Esophagus (tissue), 2 donors: ENCODE measurements at regions not wholly inside any gene's neighbourhood (a gene's known extent, or its start where the extent isn't known, plus 50 kb on each side); places are given as distances from the start of the nearest gene placed in this dataset.
A peak's percentile ranks its signal among the peaks of the same experiment; 100 is the strongest.
"Not testable (repeated sequence)": the region's sequence is repeated elsewhere in the genome, so short reads cannot be mapped to it uniquely, and the experiment has no call there.

Experiments
- H3K27ac ChIP-seq, 2 donors: one replicate each; pipeline ENCODE4 v1.5.1; 2013; ENCODE audit warnings: low read depth in 2 of 2, mild to moderate bottlenecking in 2 of 2, inconsistent platforms in 1 of 2, low read length in 1 of 2, moderate library complexity in 1 of 2
- H3K27me3 ChIP-seq, 2 donors: one replicate each; pipeline ENCODE4 v1.6.1; 2013; ENCODE audit warnings: low read length in 2 of 2, control low read depth in 1 of 2, mild to moderate bottlenecking in 1 of 2; ENCODE audit not compliant: insufficient read depth in 2 of 2, control insufficient read depth in 1 of 2
- H3K36me3 ChIP-seq, 2 donors: one replicate each; pipeline ENCODE4 v1.6.1; 2013; ENCODE audit warnings: low read length in 1 of 2; ENCODE audit not compliant: control insufficient read depth in 2 of 2, insufficient read depth in 2 of 2
- H3K4me1 ChIP-seq, 2 donors: one replicate each; pipeline ENCODE4 v1.6.1; 2013; ENCODE audit warnings: low read length in 1 of 2; ENCODE audit not compliant: control insufficient read depth in 2 of 2, insufficient read depth in 2 of 2
- H3K4me3 ChIP-seq, 2 donors: one replicate each; pipeline ENCODE4 v1.5.1; 2013; ENCODE audit warnings: low read length in 2 of 2, mild to moderate bottlenecking in 2 of 2, low read depth in 1 of 2, moderate library complexity in 1 of 2
- H3K9me3 ChIP-seq, 2 donors: one replicate each; pipeline ENCODE4 v1.6.1; 2013; ENCODE audit warnings: mild to moderate bottlenecking in 2 of 2, low read depth in 1 of 2, low read length in 1 of 2, moderate library complexity in 1 of 2; ENCODE audit not compliant: control insufficient read depth in 2 of 2, insufficient read depth in 1 of 2
- WGBS, 2 donors: extraction: QIAGEN DNeasy Blood & Tissue Kit; methylation state at CpG; one replicate each; pipeline ENCODE4 v1.1.7; 2013; 5-methylcytosine and 5-hydroxymethylcytosine counted together
- donor health status: healthy with polysubstance abuse.
- donor health status: Bipolar disorder and iron deficiency.

- Histone ChIP-seq H3K4me1 (no peaks in the 10 kb centered on the region), H3K27me3 (no peaks in the 10 kb centered on the region), H3K36me3 (no peaks in the 10 kb centered on the region), H3K9me3 (no peaks in the 10 kb centered on the region), H3K27ac (no peak overlapping the region), H3K4me3 (no peak overlapping the region)
- WGBS, 2 donors: 75 to 85% methylated on average over 1 of the region's 1 CpG
Observed at GRCh38 chr5:77861576-77861975, 85.4 kb upstream of the TBCA start.

- Histone ChIP-seq H3K27me3 (no peaks in the 10 kb centered on the region), H3K27ac (no peak overlapping the region), H3K4me1 (no peaks in the 10 kb centered on the region), H3K4me3 (no peak overlapping the region), H3K9me3 (no peaks in the 10 kb centered on the region), H3K36me3 (no peaks in the 10 kb centered on the region)
- 86 to 89% methylated on average over 1 of the region's 1 CpG for WGBS, 2 donors
Observed at GRCh38 chr5:77859306-77859705, 83.2 kb upstream of the TBCA start.

- not testable (repeated sequence) for H3K9me3 ChIP-seq, H3K27ac ChIP-seq
- 94 to 96% methylated on average over 9 of the region's 9 CpGs for WGBS, 2 donors
Observed at GRCh38 chr5:77858678-77859077, 82.5 kb upstream of the TBCA start.

GRCh38 chr5:77855369-77855768, 79.2 kb upstream of the TBCA start:
- Histone ChIP-seq H3K27me3 (no peaks in the 10 kb centered on the region), H3K27ac (no peak overlapping the region), H3K4me3 (no peak overlapping the region), H3K4me1 (peaks cover 6 to 9% of the 10 kb centered on the region in 2 donors), H3K9me3 (no peaks in the 10 kb centered on the region), H3K36me3 (no peaks in the 10 kb centered on the region)
- WGBS, 2 donors: 71 to 75% methylated on average over 3 of the region's 3 CpGs

More at GRCh38 chr5:77858678-77859077, 82.5 kb upstream of the TBCA start:
- not testable (repeated sequence) for H3K36me3 ChIP-seq, H3K27me3 ChIP-seq, H3K4me3 ChIP-seq, H3K4me1 ChIP-seq

GRCh38 chr5:77853353-77853907, 77.3 kb upstream of the TBCA start:
- no peaks in the 10 kb centered on the region for H3K36me3 ChIP-seq
- H3K4me1 ChIP-seq: peaks cover 6 to 9% of the 10 kb centered on the region in 2 donors
- H3K9me3 ChIP-seq: no peaks in the 10 kb centered on the region
- 36 to 40% methylated on average over 2 of the region's 2 CpGs for WGBS, 2 donors
- no peak overlapping the region for H3K27ac ChIP-seq
- H3K4me3 ChIP-seq: no peak overlapping the region
- no peaks in the 10 kb centered on the region for H3K27me3 ChIP-seq

- H3K9me3 ChIP-seq: no peaks in the 10 kb centered on the region
- peak overlapping the region; percentile 37 to 61 for H3K4me3 ChIP-seq
- peaks cover 6 to 9% of the 10 kb centered on the region in 2 donors for H3K4me1 ChIP-seq
- H3K27me3 ChIP-seq: no peaks in the 10 kb centered on the region
- WGBS, 2 donors: 5 to 8% methylated on average over 27 to 28 of the region's 28 CpGs
- no peaks in the 10 kb centered on the region for H3K36me3 ChIP-seq
- no peak overlapping the region for H3K27ac ChIP-seq
Observed at GRCh38 chr5:77852514-77853352, 76.6 kb upstream of the TBCA start.

- Histone ChIP-seq H3K27me3 (no peaks in the 10 kb centered on the region), H3K27ac (no peak overlapping the region), H3K9me3 (no peaks in the 10 kb centered on the region), H3K4me3 (peak overlapping the region; percentile 55 to 61), H3K36me3 (no peaks in the 10 kb centered on the region), H3K4me1 (peaks cover 6 to 9% of the 10 kb centered on the region in 2 donors)
- WGBS, 2 donors: 3 to 6% methylated on average over 13 of the region's 13 CpGs
Observed at GRCh38 chr5:77852068-77852513, 76.0 kb upstream of the TBCA start.

- no peaks in the 10 kb centered on the region for H3K27me3 ChIP-seq
- H3K4me3 ChIP-seq: peak overlapping the region; percentile 55 to 61
- peak overlapping the region in 1 of 2 donors; percentile 37 for H3K27ac ChIP-seq
- H3K4me1 ChIP-seq: peaks cover 6 to 9% of the 10 kb centered on the region in 2 donors
- H3K9me3 ChIP-seq: no peaks in the 10 kb centered on the region
- WGBS, 2 donors: 11 to 12% methylated on average over 89 of the region's 89 CpGs
- H3K36me3 ChIP-seq: no peaks in the 10 kb centered on the region
Observed at GRCh38 chr5:77851176-77852067, 75.3 kb upstream of the TBCA start.

GRCh38 chr5:77850536-77851175, 74.5 kb upstream of the TBCA start:
- no peaks in the 10 kb centered on the region for H3K36me3 ChIP-seq
- no peaks in the 10 kb centered on the region for H3K27me3 ChIP-seq
- WGBS, 2 donors: 77 to 81% methylated on average over 30 of the region's 30 CpGs
- peaks cover 6 to 9% of the 10 kb centered on the region in 2 donors for H3K4me1 ChIP-seq
- no peaks in the 10 kb centered on the region for H3K9me3 ChIP-seq
- H3K4me3 ChIP-seq: peak overlapping the region; percentile 55 to 61
- H3K27ac ChIP-seq: no peak overlapping the region
